ENCODE measurements at regions not wholly inside any gene's neighbourhood (a gene's known extent, or its start where the extent isn't known, plus 50 kb on each side); places are given as distances from the start of the nearest gene placed in this dataset.

GRCh38 chr13:69234171-69234570 lies 873.5 kb upstream of the ATXN8OS start (continued):
- no peak for TF ChIP-seq RAD21 (IDR thresholded peaks at IDR 0.05 in 1 of 2, conservative IDR thresholded peaks at IDR 0.05 in 1 of 2; ENCODE audit: low read depth in 2 of 2, low read length in 2 of 2)
- TF ChIP-seq SRF (IDR thresholded peaks at IDR 0.05; ENCODE audit: low read depth, low read length) = no peak

Data from H1 (cell line).